ENCODE measurements at regions not wholly inside any gene's neighbourhood (a gene's known extent, or its start where the extent isn't known, plus 50 kb on each side); places are given as distances from the start of the nearest gene placed in this dataset.

DNA sequence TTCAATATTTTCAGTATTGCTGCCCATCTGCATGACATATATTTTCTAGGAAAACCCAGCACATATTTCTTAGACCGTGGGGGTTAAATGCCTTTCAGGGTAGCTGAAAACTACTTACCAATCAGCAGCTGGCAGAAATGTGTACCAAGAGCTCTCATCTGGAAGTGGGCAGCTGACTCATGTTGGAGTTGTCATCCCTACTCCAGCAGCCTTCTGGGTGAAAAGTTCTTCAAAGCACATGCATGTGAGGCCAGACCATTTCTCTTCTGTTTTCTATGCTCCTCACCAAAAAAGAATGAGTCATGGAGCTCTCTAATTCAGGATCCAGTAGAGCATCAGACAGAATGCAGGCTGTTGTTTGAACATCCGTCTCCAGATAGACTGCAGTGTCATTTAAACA, 135.5 kb downstream of the PAX1 start:
- TF ChIP-seq GABPA (IDR thresholded peaks at IDR 0.05 in 1 of 2, conservative IDR thresholded peaks at IDR 0.05 in 1 of 2), result no peak
- TF ChIP-seq, protein P1, sequence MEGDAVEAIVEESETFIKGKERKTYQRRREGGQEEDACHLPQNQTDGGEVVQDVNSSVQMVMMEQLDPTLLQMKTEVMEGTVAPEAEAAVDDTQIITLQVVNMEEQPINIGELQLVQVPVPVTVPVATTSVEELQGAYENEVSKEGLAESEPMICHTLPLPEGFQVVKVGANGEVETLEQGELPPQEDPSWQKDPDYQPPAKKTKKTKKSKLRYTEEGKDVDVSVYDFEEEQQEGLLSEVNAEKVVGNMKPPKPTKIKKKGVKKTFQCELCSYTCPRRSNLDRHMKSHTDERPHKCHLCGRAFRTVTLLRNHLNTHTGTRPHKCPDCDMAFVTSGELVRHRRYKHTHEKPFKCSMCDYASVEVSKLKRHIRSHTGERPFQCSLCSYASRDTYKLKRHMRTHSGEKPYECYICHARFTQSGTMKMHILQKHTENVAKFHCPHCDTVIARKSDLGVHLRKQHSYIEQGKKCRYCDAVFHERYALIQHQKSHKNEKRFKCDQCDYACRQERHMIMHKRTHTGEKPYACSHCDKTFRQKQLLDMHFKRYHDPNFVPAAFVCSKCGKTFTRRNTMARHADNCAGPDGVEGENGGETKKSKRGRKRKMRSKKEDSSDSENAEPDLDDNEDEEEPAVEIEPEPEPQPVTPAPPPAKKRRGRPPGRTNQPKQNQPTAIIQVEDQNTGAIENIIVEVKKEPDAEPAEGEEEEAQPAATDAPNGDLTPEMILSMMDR (IDR thresholded peaks at IDR 0.05; ENCODE audit: low read depth, low read length, missing input control), result no peak
- TF ChIP-seq, protein P2, sequence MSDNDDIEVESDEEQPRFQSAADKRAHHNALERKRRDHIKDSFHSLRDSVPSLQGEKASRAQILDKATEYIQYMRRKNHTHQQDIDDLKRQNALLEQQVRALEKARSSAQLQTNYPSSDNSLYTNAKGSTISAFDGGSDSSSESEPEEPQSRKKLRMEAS (IDR thresholded peaks at IDR 0.05), result no peak
- TF ChIP-seq FOXA2 (IDR thresholded peaks at IDR 0.05), result no peak
- TF ChIP-seq RAD21 (IDR thresholded peaks at IDR 0.05), result no peak
- TF ChIP-seq, protein P3, sequence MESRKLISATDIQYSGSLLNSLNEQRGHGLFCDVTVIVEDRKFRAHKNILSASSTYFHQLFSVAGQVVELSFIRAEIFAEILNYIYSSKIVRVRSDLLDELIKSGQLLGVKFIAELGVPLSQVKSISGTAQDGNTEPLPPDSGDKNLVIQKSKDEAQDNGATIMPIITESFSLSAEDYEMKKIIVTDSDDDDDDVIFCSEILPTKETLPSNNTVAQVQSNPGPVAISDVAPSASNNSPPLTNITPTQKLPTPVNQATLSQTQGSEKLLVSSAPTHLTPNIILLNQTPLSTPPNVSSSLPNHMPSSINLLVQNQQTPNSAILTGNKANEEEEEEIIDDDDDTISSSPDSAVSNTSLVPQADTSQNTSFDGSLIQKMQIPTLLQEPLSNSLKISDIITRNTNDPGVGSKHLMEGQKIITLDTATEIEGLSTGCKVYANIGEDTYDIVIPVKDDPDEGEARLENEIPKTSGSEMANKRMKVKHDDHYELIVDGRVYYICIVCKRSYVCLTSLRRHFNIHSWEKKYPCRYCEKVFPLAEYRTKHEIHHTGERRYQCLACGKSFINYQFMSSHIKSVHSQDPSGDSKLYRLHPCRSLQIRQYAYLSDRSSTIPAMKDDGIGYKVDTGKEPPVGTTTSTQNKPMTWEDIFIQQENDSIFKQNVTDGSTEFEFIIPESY (IDR thresholded peaks at IDR 0.05), result no peak
- TF ChIP-seq TAF1 (conservative IDR thresholded peaks at IDR 0.05), result no peak
- no peak for TF ChIP-seq YY1 (IDR thresholded peaks at IDR 0.05)
- TF ChIP-seq, protein P4, sequence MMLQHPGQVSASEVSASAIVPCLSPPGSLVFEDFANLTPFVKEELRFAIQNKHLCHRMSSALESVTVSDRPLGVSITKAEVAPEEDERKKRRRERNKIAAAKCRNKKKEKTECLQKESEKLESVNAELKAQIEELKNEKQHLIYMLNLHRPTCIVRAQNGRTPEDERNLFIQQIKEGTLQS (IDR thresholded peaks at IDR 0.05), result no peak
- TF ChIP-seq SP1 (IDR thresholded peaks at IDR 0.05), result no peak

All from liver (tissue), 3 donors.